Lower leg skin (tissue), 3 donors: ENCODE measurements at regions not wholly inside any gene's neighbourhood (a gene's known extent, or its start where the extent isn't known, plus 50 kb on each side); places are given as distances from the start of the nearest gene placed in this dataset.

Experiments used
- CTCF ChIP-seq, 3 donors: fragments of 450-650 bp; IDR thresholded peaks; one replicate each; pipeline ENCODE4 v1.5.1; 2016; ENCODE audit warnings: antibody characterized with exemption in 3 of 3, mild to moderate bottlenecking in 3 of 3, moderate library complexity in 2 of 3
- POLR2A ChIP-seq, 2 donors: fragments of 450-650 bp; IDR thresholded peaks; one replicate each; pipeline ENCODE4 v1.6.1; 2016 to 2017; ENCODE audit warnings: antibody characterized with exemption in 2 of 2, mild to moderate bottlenecking in 1 of 2, moderate library complexity in 1 of 2

GRCh38 chr16:55120408-55120807 is 189.7 kb downstream of the IRX5 start:
- TF ChIP-seq POLR2A (IDR thresholded peaks at IDR 0.05) (no peak), CTCF (IDR thresholded peaks at IDR 0.05) (no peak)
